Upper lobe of right lung (tissue), 1 donor: ENCODE measurements at regions not wholly inside any gene's neighbourhood (a gene's known extent, or its start where the extent isn't known, plus 50 kb on each side); places are given as distances from the start of the nearest gene placed in this dataset.

Experiments used
- ATAC-seq: fragments of 200-7000 bp; cut with Tn5 transposase; one replicate; pipeline ENCODE4 v1.9.1; 2020; ENCODE audit warnings: mild to moderate bottlenecking, moderate library complexity
- DNase-seq: peaks from one replicate; pipeline ENCODE4 v3.0.0-alpha.2; 2020
- H3K27ac ChIP-seq: fragments of 200-600 bp; one replicate; pipeline ENCODE4 v1.8.0; 2022
- H3K27me3 ChIP-seq: fragments of 200-600 bp; one replicate; pipeline ENCODE4 v1.8.0; 2022; ENCODE audit warnings: mild to moderate bottlenecking
- H3K36me3 ChIP-seq: fragments of 200-600 bp; one replicate; pipeline ENCODE4 v1.8.0; 2022
- H3K4me1 ChIP-seq: fragments of 200-600 bp; one replicate; pipeline ENCODE4 v1.8.0; 2022
- H3K4me3 ChIP-seq: fragments of 200-600 bp; one replicate; pipeline ENCODE4 v1.8.0; 2022; ENCODE audit warnings: mild to moderate bottlenecking
- H3K9me3 ChIP-seq: fragments of 200-600 bp; one replicate; pipeline ENCODE4 v1.8.0; 2022
- CTCF ChIP-seq: fragments of 200-600 bp; IDR thresholded peaks from one replicate; pipeline ENCODE4 v1.8.0; 2022; ENCODE audit warnings: antibody characterized with exemption
- intact Hi-C: fragments of 100-400 bp; cut with DNase I; formaldehyde crosslinking; loops from one replicate; pipeline ENCODE4 v1.11.0; 2022
- donor health status: DM: no; HTN: yes; CAD: no; lungs with severe emphysema.

GRCh38 chr1:115145226-115145625 lies 55.9 kb upstream of the TSPAN2 start:
- Histone ChIP-seq H3K36me3 (no peaks in the 10 kb centered on the region), H3K9me3 (no peaks in the 10 kb centered on the region), H3K4me3 (no peak overlapping the region), H3K27me3 (peaks cover 11% of the 10 kb centered on the region), H3K4me1 (no peaks in the 10 kb centered on the region), H3K27ac (no peak overlapping the region)
- ATAC-seq, result no peak
- DNase-seq, result no peak
- no peak for TF ChIP-seq CTCF
- intact Hi-C loops, result no loop called here

GRCh38 chr1:115144176-115144575 lies 54.9 kb upstream of the TSPAN2 start:
- H3K4me3 ChIP-seq, result no peak overlapping the region
- ATAC-seq (no peak), DNase-seq (no peak)
- no peaks in the 10 kb centered on the region for H3K4me1 ChIP-seq
- intact Hi-C loops, result no loop called here
- H3K27me3 ChIP-seq, result peaks cover 11% of the 10 kb centered on the region
- no peaks in the 10 kb centered on the region for H3K9me3 ChIP-seq
- H3K27ac ChIP-seq, result no peak overlapping the region
- no peak for TF ChIP-seq CTCF
- no peaks in the 10 kb centered on the region for H3K36me3 ChIP-seq

GRCh38 chr1:115142616-115143015 lies 53.3 kb upstream of the TSPAN2 start:
- intact Hi-C loops, result no loop called here
- TF ChIP-seq CTCF, result no peak
- Histone ChIP-seq H3K36me3 (no peaks in the 10 kb centered on the region), H3K4me3 (no peak overlapping the region), H3K27ac (no peak overlapping the region), H3K4me1 (no peaks in the 10 kb centered on the region), H3K9me3 (no peaks in the 10 kb centered on the region), H3K27me3 (peaks cover 18% of the 10 kb centered on the region)
- ATAC-seq, result no peak
- no peak for DNase-seq

GRCh38 chr1:115141145-115141454 lies 51.8 kb upstream of the TSPAN2 start:
- DNase-seq, result no peak
- intact Hi-C loops, result no loop called here
- no peak for TF ChIP-seq CTCF
- peaks cover 7% of the 10 kb centered on the region for H3K27me3 ChIP-seq
- H3K9me3 ChIP-seq, result no peaks in the 10 kb centered on the region
- no peaks in the 10 kb centered on the region for H3K4me1 ChIP-seq
- no peaks in the 10 kb centered on the region for H3K36me3 ChIP-seq
- no peak for ATAC-seq
- H3K4me3 ChIP-seq, result no peak overlapping the region
- no peak overlapping the region for H3K27ac ChIP-seq

GRCh38 chr1:115140442-115141144 lies 51.3 kb upstream of the TSPAN2 start:
- no peaks in the 10 kb centered on the region for H3K36me3 ChIP-seq
- TF ChIP-seq CTCF, result no peak
- no peaks in the 10 kb centered on the region for H3K4me1 ChIP-seq
- H3K27ac ChIP-seq, result no peak overlapping the region
- no peak overlapping the region for H3K4me3 ChIP-seq
- intact Hi-C loops, result no loop called here
- H3K27me3 ChIP-seq, result peaks cover 7% of the 10 kb centered on the region
- DNase-seq, result no peak
- no peaks in the 10 kb centered on the region for H3K9me3 ChIP-seq
- no peak for ATAC-seq

GRCh38 chr1:115139381-115139780 lies 50.1 kb upstream of the TSPAN2 start:
- no peaks in the 10 kb centered on the region for H3K4me1 ChIP-seq
- peaks cover 7% of the 10 kb centered on the region for H3K27me3 ChIP-seq
- no peak for DNase-seq
- no peak for TF ChIP-seq CTCF
- H3K9me3 ChIP-seq, result no peaks in the 10 kb centered on the region
- intact Hi-C loops, result loop anchor here (5.0 kb wide), 1 partner anchor 458 kb away; no protein-coding TSS in a partner anchor
- no peak overlapping the region for H3K27ac ChIP-seq
- no peak for ATAC-seq
- no peak overlapping the region for H3K4me3 ChIP-seq
- H3K36me3 ChIP-seq, result no peaks in the 10 kb centered on the region
